IMR-90 (cell line): ENCODE measurements at regions not wholly inside any gene's neighbourhood (a gene's known extent, or its start where the extent isn't known, plus 50 kb on each side); places are given as distances from the start of the nearest gene placed in this dataset.

ENCODE experiments used
- ATAC-seq: fragments of 200-7000 bp; cut with Tn5 transposase; 2 replicates; pipeline ENCODE4 v1.9.1; 2020; ENCODE audit warnings: low read depth, mild to moderate bottlenecking, moderate library complexity
- BruUV-seq: library from RNA; stranded (reverse); fragments of 400-500 nt; replicated peaks from 2 replicates; lab custom pipeline; 2021; lab: Mats Ljungman, UMichigan
- CTCF ChIA-PET: fragments of 300-600 bp; formaldehyde crosslinking; extraction: SDS; loops from one replicate; lab custom pipeline; 2021; ENCODE audit warnings: antibody characterized with exemption; lab: Yijun Ruan, JAX
- POLR2A ChIA-PET: fragments of 300-600 bp; sonication (Branson Sonifier 250); formaldehyde crosslinking; loops from one replicate; lab custom pipeline; 2022; ENCODE audit warnings: antibody characterized with exemption; ENCODE audit not compliant: unreplicated experiment; lab: Charles Lee
- DNase-seq: peaks from one replicate; pipeline ENCODE4 v3.0.0; 2013
- H2AFZ ChIP-seq: replicated peaks from 2 replicates; pipeline ENCODE3; 2013; ENCODE audit warnings: low read length, mild to moderate bottlenecking; ENCODE audit not compliant: poor library complexity
- H2AK5ac ChIP-seq: 2 replicates; pipeline ENCODE4 v1.6.1; 2013; ENCODE audit warnings: low read depth, low read length, inconsistent platforms
- H2AK9ac ChIP-seq: replicated peaks from 2 replicates; pipeline ENCODE3; 2013; ENCODE audit warnings: mild to moderate bottlenecking, low read depth, low read length, moderate library complexity; ENCODE audit not compliant: poor library complexity
- H2BK120ac ChIP-seq: 2 replicates; pipeline ENCODE4 v1.6.1; 2013; ENCODE audit warnings: low read depth, low read length, inconsistent platforms
- H2BK15ac ChIP-seq: 3 replicates; pipeline ENCODE4 v1.6.1; 2013; ENCODE audit warnings: low read depth, low read length, inconsistent platforms
- H2BK20ac ChIP-seq: 2 replicates; pipeline ENCODE4 v1.6.1; 2013; ENCODE audit warnings: low read depth, mild to moderate bottlenecking, inconsistent platforms, low read length, moderate library complexity
- H2BK5ac ChIP-seq: 2 replicates; pipeline ENCODE4 v1.6.1; 2013; ENCODE audit warnings: mild to moderate bottlenecking, low read depth, low read length, inconsistent platforms; ENCODE audit not compliant: poor library complexity, severe bottlenecking
- H3K14ac ChIP-seq: replicated peaks from 2 replicates; pipeline ENCODE4 v1.6.1; 2013; ENCODE audit warnings: low read depth, low read length, inconsistent platforms
- H3K18ac ChIP-seq: 2 replicates; pipeline ENCODE4 v1.6.1; 2013; ENCODE audit warnings: low read depth, low read length, control low read depth
- H3K23ac ChIP-seq: 2 replicates; pipeline ENCODE4 v1.6.1; 2013; ENCODE audit warnings: low read depth, low read length, inconsistent platforms
- H3K27ac ChIP-seq: 2 replicates; pipeline ENCODE4 v1.5.1; 2013; ENCODE audit warnings: mild to moderate bottlenecking, control low read depth, low read length; ENCODE audit not compliant: insufficient read depth
- H3K27me3 ChIP-seq: 2 replicates; pipeline ENCODE4 v1.6.1; 2013; ENCODE audit warnings: low read length; ENCODE audit not compliant: control insufficient read depth, insufficient read depth
- H3K36me3 ChIP-seq: 2 replicates; pipeline ENCODE4 v1.6.1; 2013; ENCODE audit warnings: low read length, mixed read lengths; ENCODE audit not compliant: control insufficient read depth, insufficient read depth
- H3K4ac ChIP-seq: 2 replicates; pipeline ENCODE4 v1.6.1; 2013; ENCODE audit warnings: low read depth, low read length, inconsistent platforms
- H3K4me1 ChIP-seq: 2 replicates; pipeline ENCODE4 v1.6.1; 2013; ENCODE audit warnings: low read length, mixed read lengths; ENCODE audit not compliant: control insufficient read depth, insufficient read depth
- H3K4me2 ChIP-seq: 2 replicates; pipeline ENCODE4 v1.6.1; 2013; ENCODE audit warnings: low read depth, mild to moderate bottlenecking, control low read depth, low read length, moderate library complexity
- H3K4me3 ChIP-seq: 2 replicates; pipeline ENCODE4 v1.5.1; 2013; ENCODE audit warnings: low read depth, mild to moderate bottlenecking, control low read depth, low read length, moderate library complexity; ENCODE audit not compliant: insufficient read depth
- H3K56ac ChIP-seq: 2 replicates; pipeline ENCODE4 v1.6.1; 2013; ENCODE audit warnings: low read length, inconsistent platforms; ENCODE audit not compliant: insufficient read depth; ENCODE audit errors: extremely low read depth
- H3K79me1 ChIP-seq, 2 experiments: 2 replicates each; pipeline ENCODE4 v1.6.1; 2013; ENCODE audit warnings: low read length in 2 of 2, inconsistent platforms in 1 of 2, low read depth in 1 of 2
- H3K9ac ChIP-seq: 2 replicates; pipeline ENCODE4 v1.6.1; 2013; ENCODE audit warnings: low read depth, low read length, control low read depth
- H3K9me1 ChIP-seq: 2 replicates; pipeline ENCODE4 v1.6.1; 2013; ENCODE audit warnings: low read length, inconsistent platforms; ENCODE audit not compliant: insufficient read depth
- H3K9me3 ChIP-seq: 2 replicates; pipeline ENCODE4 v1.6.1; 2013; ENCODE audit warnings: low read length; ENCODE audit not compliant: control insufficient read depth, insufficient read depth
- H4K20me1 ChIP-seq: 2 replicates; pipeline ENCODE4 v1.6.1; 2013; ENCODE audit warnings: low read length, inconsistent platforms; ENCODE audit not compliant: insufficient read depth
- H4K5ac ChIP-seq: 2 replicates; pipeline ENCODE4 v1.6.1; 2013; ENCODE audit warnings: mild to moderate bottlenecking, low read depth, low read length, control low read depth
- H4K8ac ChIP-seq, 2 experiments: 2 replicates each; pipeline ENCODE4 v1.6.1; 2013; ENCODE audit warnings: low read depth in 2 of 2, low read length in 2 of 2, control low read depth in 1 of 2, inconsistent platforms in 1 of 2
- H4K91ac ChIP-seq: 2 replicates; pipeline ENCODE4 v1.6.1; 2013; ENCODE audit warnings: low read depth, low read length, inconsistent platforms; ENCODE audit not compliant: insufficient read depth
- POLR2A ChIP-seq: IDR thresholded peaks from 2 replicates; pipeline ENCODE4 v1.6.1; 2012; ENCODE audit warnings: mild to moderate bottlenecking, low read depth, low read length
- RCOR1 ChIP-seq: IDR thresholded peaks from 2 replicates; pipeline ENCODE4 v1.6.1; 2012; ENCODE audit warnings: mild to moderate bottlenecking, low read length, improper control_type of control experiment; ENCODE audit not compliant: insufficient replicate concordance
- SMC3 ChIP-seq: fragments of 150-350 bp; IDR thresholded peaks from 2 replicates; pipeline ENCODE4 v1.6.1; 2016; ENCODE audit warnings: low read depth, mild to moderate bottlenecking, antibody characterized with exemption, low read length, moderate library complexity
- dilution Hi-C: fragments of 300-500 bp; cut with HindIII; formaldehyde crosslinking; loops from one replicate; pipeline ENCODE4 v1.14.3; 2018; ENCODE audit warnings: low sequenced_read_pairs; ENCODE audit not compliant: unreplicated experiment
- in situ Hi-C: fragments of 300-500 bp; cut with MboI; formaldehyde crosslinking; loops from 3 replicates; pipeline ENCODE4 v1.14.3; 2019; ENCODE audit warnings: low sequenced_read_pairs, inconsistent platforms, mixed read lengths
- intact Hi-C: fragments of 100-400 bp; cut with micrococcal nuclease; formaldehyde crosslinking; loops from 2 replicates; pipeline ENCODE4 v1.10.0; 2022

DNA sequence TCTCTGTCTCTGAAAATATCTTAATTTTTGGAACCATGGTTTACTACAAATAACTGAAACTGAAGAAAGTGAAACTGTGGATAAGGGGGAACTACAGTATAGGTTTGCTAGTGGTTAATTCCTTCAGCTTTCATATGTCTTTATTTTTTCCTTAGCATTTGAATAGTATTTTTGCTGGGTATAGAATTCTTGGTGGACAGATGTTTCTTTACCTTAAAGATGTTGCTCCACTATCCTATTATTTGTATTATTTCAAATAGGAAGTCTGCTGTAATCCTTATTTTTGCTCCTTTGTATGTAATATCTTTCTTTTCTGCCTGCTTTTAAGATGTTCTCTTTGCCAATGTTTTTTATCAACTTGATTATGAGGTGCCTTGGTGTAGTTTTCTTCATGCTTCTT lies 152.9 kb upstream of the ISL1 start:
- no TSS peak for BruUV-seq
- Histone ChIP-seq H2BK5ac (no peak overlapping the region), H4K5ac (no peak overlapping the region), H2AK5ac (no peak overlapping the region), H3K56ac (no peak overlapping the region), H3K27me3 (no peaks in the 10 kb centered on the region), H2BK15ac (no peak overlapping the region), H3K14ac (no peak overlapping the region), H3K4me1 (no peaks in the 10 kb centered on the region), H4K20me1 (no peaks in the 10 kb centered on the region), H3K4me2 (no peak overlapping the region), H2BK20ac (no peak overlapping the region), H3K9me1 (no peaks in the 10 kb centered on the region), H3K9me3 (0 out of 2 replicates have a peak, but pooled peaks cover 2% of the 10 kb centered on the region), H2AK9ac (no peak overlapping the region), H4K8ac (no peak overlapping the region), H3K4ac (no peak overlapping the region), H3K36me3 (no peaks in the 10 kb centered on the region), H3K23ac (no peak overlapping the region), H3K79me1 (no peaks in the 10 kb centered on the region), H2AFZ (no peak overlapping the region), H3K9ac (no peak overlapping the region), H4K91ac (no peak overlapping the region), H3K27ac (no peak overlapping the region), H3K18ac (no peak overlapping the region), H3K4me3 (no peak overlapping the region), H2BK120ac (no peak overlapping the region)
- CTCF ChIA-PET = no interaction called here
- DNase-seq (no peak), ATAC-seq (no peak)
- intact Hi-C loops (no loop called here), in situ Hi-C loops (no loop called here), dilution Hi-C loops (no loop called here)
- POLR2A ChIA-PET = no interaction called here
- TF ChIP-seq RCOR1 (no peak), POLR2A (no peak), SMC3 (no peak)
